ENCODE measurements at regions not wholly inside any gene's neighbourhood (a gene's known extent, or its start where the extent isn't known, plus 50 kb on each side); places are given as distances from the start of the nearest gene placed in this dataset.
"Not testable (repeated sequence)": the region's sequence is repeated elsewhere in the genome, so short reads cannot be mapped to it uniquely, and the experiment has no call there.

DNA sequence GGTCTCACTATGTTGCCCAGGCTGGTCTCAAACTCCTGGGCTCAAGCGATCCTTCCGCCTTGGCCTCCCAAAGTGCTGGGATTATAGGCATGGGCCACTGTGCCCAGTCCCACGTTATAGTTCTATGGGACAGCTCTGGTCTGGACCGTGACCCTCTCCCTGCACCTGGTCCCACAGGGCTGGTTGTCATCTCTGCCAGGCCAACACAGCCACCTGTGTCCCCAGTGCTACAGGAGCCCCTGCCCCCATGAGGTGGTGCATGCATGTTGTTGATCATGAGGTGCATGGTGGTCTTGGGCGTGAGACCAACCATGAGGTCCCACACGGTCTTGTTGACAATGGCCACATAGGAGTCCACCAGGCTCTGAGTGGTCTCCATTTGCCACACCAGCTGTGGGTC, 51.0 kb upstream of the UBE2Q2 start:
- not testable (repeated sequence) for H3K27me3 ChIP-seq; H3K36me3 ChIP-seq; H3K4me3 ChIP-seq (ENCODE audit: low read depth, low read length)

DNA sequence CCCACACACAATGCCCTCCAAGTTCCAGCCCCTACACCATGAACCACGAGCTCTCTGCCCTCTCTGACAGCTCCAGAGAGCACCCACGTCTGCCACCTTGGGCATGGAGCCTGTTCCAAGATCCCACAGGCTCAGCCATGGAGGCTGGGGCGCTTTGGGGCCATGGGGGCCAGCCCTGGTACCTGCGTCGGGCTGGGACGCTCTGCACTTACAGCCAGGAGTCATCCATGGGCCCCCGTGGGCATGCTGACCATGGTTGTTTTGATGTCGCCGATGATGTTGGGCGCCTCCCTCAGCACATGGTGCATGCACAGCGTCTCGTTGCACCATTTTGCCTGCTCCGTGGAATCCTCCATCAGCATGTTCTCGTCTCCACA, 51.9 kb upstream of the UBE2Q2 start:
- no peaks in the 10 kb centered on the region for H3K4me1 ChIP-seq
- H3K36me3 ChIP-seq: no peaks in the 10 kb centered on the region
- DNase-seq: no peak
- no peaks in the 10 kb centered on the region for H3K27me3 ChIP-seq
- no peak overlapping the region for H3K4me3 ChIP-seq (ENCODE audit: low read depth, low read length)
- TF ChIP-seq, protein P1, sequence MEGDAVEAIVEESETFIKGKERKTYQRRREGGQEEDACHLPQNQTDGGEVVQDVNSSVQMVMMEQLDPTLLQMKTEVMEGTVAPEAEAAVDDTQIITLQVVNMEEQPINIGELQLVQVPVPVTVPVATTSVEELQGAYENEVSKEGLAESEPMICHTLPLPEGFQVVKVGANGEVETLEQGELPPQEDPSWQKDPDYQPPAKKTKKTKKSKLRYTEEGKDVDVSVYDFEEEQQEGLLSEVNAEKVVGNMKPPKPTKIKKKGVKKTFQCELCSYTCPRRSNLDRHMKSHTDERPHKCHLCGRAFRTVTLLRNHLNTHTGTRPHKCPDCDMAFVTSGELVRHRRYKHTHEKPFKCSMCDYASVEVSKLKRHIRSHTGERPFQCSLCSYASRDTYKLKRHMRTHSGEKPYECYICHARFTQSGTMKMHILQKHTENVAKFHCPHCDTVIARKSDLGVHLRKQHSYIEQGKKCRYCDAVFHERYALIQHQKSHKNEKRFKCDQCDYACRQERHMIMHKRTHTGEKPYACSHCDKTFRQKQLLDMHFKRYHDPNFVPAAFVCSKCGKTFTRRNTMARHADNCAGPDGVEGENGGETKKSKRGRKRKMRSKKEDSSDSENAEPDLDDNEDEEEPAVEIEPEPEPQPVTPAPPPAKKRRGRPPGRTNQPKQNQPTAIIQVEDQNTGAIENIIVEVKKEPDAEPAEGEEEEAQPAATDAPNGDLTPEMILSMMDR (IDR thresholded peaks at IDR 0.05; ENCODE audit: low read depth, low read length): no peak
- H3K9me3 ChIP-seq: no peaks in the 10 kb centered on the region

More for the DNA sequence above, 51.0 kb upstream of the UBE2Q2 start:
- H3K4me1 ChIP-seq, H3K9me3 ChIP-seq, DNase-seq: not testable (repeated sequence)

DNA sequence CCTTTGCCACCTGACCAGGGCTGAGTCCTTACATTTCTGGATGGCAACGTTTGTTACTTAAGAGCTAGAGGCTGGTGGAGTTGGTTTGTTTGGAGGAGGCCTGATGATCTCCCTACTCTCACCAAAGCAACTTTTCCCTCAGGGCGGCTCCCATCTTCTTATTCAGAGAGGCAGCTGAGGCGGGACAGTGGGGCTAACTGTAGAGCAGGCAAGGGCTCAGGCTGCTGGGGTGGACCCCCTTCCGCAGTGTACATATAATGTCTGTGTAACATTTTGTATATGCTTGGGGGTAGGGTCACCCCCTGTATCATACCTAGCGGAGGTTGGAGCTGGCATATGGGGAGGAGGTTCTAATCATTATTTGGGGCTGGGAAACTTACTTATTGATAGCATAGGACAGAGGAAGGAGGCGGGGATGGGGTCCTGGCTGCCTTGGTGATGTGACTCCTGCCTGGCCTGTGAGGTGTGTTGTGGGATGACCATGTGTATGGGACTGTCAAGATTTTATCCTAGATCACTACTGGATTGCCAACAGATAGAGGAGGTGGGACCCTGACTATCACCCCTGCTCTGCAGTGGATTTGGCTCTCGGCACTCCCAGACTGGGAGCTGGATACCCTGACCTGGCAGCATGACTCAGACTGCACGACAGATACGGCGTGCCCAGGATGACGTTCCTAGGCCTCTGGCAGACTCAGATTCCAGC, 52.5 kb upstream of the UBE2Q2 start:
- Histone ChIP-seq H3K4me1 (no peaks in the 10 kb centered on the region), H3K27me3 (no peaks in the 10 kb centered on the region), H3K4me3 (ENCODE audit: low read depth, low read length) (no peak overlapping the region), H3K36me3 (no peaks in the 10 kb centered on the region), H3K9me3 (no peaks in the 10 kb centered on the region)
- TF ChIP-seq, protein P1 (IDR thresholded peaks at IDR 0.05; ENCODE audit: low read depth, low read length): no peak
- DNase-seq: no peak

DNA sequence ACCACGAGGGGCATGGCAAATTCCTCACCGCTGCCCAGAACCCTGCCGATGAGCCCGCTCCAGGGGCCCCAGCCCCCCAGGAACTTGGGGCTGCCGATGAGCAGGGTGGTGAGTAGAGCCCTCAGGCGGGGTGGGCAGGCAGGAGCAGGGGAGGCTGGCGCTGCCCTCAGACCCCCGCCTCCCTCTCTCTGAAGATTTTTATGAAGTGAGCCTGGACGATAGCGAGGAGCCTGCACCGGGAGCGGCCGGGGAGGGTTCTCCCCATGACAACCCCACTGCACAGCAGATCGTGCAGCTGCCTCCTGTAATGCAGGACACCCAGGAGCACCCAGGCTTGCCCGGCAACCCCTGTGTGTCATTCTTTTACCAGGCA, 56.7 kb upstream of the UBE2Q2 start:
- Histone ChIP-seq H3K27me3 (no peaks in the 10 kb centered on the region), H3K4me1 (no peaks in the 10 kb centered on the region), H3K36me3 (no peaks in the 10 kb centered on the region), H3K4me3 (ENCODE audit: low read depth, low read length) (peak overlapping the region; percentile 57), H3K9me3 (no peaks in the 10 kb centered on the region)
- TF ChIP-seq, protein P1 (IDR thresholded peaks at IDR 0.05; ENCODE audit: low read depth, low read length): no peak
- DNase-seq: peak; percentile 39

DNA sequence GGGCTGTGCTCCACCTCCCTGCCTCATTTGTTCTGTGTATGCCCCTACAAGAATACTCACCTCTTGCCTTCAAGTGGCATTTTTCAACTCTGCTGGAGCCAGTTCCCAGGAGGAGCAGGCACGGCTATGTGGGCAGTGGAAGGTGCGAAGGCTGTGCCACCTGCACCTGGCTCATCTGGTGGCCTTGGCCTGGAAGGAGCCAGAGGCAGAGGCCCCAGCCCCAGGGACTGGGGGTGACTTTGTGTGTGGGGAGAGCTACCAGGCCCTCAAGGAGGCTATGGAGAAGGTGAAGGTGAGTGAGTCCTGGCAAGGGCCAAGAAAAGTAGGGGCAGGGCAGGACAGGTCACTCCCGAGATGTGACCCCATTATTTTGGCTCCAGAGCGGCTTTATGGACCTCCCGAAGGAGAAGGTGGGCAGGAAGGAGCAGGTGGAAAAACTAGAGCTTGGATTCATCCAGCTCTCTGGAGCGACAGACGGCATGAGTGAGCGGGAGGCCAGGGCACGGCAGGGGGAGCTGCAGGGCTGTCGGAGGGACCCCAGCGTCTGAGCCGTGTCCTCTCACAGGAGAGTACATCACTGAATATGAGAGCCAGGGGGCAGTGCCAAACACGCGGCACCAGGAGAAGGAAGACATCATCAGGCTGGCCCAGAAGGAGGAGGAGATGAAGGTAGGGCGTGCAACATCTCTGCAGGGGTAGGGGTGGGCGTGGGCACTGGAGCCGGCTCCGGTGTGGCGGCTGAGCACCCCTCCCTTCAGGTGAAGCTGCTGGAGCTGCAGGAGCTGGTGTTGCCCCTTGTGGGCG, 57.3 kb upstream of the UBE2Q2 start:
- H3K4me3 ChIP-seq (ENCODE audit: low read depth, low read length): peak overlapping the region; percentile 57
- H3K4me1 ChIP-seq: no peaks in the 10 kb centered on the region
- DNase-seq: peak; percentile 90
- TF ChIP-seq, protein P1 (IDR thresholded peaks at IDR 0.05; ENCODE audit: low read depth, low read length): peak; percentile 80
- no peaks in the 10 kb centered on the region for H3K27me3 ChIP-seq
- H3K36me3 ChIP-seq: no peaks in the 10 kb centered on the region
- no peaks in the 10 kb centered on the region for H3K9me3 ChIP-seq

DNA sequence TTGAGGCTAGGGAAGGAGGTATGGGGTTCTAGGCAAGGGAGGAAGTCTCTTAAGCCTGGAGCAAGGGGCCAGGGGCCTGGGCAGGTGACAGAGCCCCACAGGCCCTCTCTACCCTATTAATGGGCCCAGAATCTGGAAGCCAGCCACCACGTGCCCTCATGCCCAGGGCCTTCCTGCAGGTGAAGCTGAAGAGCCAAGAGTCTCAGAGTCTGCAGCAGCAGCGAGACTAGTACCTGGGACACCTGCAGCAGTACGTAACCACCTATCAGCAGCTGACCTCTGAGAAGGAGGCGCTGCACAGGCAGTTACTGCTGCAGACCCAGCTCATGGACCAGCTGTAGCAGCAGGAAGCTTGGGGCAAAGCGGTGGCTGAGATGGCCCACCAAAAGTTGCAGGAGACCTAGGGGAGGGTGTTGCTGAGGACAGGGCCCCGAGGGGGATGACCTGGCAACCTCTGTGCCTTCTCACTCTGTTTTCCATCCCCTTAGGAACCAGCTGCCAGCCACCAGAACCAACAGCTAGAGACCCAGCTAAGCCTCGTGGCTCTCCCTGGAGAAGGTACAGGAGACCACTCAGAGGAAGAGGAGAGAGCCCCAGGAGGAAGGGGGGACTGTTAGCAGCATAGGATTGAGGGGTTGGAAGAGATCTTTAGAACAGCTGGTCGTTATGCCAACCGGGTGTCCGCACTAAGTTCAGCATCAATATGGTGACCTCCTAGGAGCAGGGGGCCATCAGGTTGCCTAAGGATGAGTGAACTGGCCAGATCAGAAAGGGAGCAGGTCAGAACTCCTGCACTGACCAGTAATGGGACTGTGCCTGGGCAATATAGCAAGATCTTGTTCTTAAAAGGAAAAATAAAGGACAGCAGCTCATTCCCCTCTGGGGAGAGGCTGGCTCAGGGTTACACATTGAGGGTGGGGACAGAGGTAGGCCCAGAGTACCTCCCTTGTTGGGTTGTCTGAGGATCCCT, 58.5 kb upstream of the UBE2Q2 start:
- H3K4me3 ChIP-seq (ENCODE audit: low read depth, low read length); H3K36me3 ChIP-seq; H3K27me3 ChIP-seq; DNase-seq; H3K4me1 ChIP-seq; H3K9me3 ChIP-seq: not testable (repeated sequence)

DNA sequence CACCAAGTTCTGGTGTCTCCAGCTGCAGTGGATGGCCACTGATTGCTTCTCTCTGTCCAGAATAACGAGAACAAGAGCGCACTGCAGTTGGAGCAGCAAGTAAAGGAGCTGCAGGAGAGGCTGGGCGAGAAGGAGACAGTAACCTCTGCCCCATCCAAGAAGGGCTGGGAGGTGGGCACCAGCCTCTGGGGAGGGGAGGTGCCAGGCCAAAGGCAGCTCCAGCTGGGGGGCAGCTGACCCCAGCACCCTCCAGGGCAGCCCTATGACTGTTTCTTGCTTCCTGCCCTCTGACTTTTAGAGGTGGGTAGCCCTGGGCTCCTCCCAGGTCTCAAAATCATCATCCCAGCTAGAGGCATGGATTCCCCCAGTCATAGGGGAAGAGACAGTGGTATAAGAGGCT, 59.7 kb upstream of the UBE2Q2 start:
- not testable (repeated sequence) for H3K4me1 ChIP-seq; DNase-seq; H3K4me3 ChIP-seq (ENCODE audit: low read depth, low read length); H3K27me3 ChIP-seq; H3K36me3 ChIP-seq; H3K9me3 ChIP-seq

Data from BE2C (cell line).